ENCODE measurements at regions not wholly inside any gene's neighbourhood (a gene's known extent, or its start where the extent isn't known, plus 50 kb on each side); places are given as distances from the start of the nearest gene placed in this dataset.

DNA sequence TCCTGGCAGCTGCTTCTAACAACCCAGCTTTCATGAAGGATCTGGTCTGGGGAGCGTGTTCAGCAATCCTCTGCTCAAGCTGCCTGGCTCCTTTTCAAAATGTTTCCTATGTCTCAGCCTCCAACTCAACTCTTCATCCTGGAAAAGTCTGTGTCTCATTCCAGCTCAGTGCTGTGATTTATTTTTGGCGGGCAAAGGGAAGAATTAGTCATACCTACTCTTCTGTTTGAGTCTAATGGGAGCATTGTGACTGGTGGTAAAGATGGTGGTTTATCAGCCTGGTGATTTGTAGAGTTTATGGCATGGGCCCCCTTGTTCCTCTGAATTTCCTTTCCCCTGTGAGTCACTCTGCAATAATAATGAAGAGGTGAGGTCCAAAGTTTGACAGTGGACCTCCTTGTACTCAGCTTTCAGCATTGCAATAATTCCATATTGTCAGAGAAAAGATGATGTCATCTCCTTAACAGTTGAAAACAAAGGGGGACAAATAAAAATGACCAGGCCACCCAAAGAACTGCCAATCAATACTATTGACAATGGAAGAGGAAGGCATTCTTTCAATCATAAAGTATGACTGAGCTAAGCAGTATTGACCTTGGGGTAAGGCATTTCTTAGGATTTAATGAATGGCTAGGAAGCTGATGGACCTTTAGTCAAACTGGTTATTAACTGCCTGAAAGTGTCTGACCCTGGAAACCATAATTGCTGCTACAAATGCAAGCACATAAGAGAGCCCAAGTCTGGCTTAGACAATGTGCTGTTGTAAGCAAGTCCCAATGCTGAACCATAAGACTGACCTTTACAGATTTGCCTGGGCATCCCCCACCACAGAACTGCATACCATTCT lies 204.7 kb upstream of the MCTP2 start:
- Histone ChIP-seq H3K27me3 (ENCODE audit: control insufficient read depth, insufficient read depth, low read length) (no peaks in the 10 kb centered on the region), H3K36me3 (ENCODE audit: control insufficient read depth, insufficient read depth, low read length) (no peaks in the 10 kb centered on the region), H3K4me3 (ENCODE audit: low read depth, low read length) (no peak overlapping the region)
- TF ChIP-seq, protein P1, sequence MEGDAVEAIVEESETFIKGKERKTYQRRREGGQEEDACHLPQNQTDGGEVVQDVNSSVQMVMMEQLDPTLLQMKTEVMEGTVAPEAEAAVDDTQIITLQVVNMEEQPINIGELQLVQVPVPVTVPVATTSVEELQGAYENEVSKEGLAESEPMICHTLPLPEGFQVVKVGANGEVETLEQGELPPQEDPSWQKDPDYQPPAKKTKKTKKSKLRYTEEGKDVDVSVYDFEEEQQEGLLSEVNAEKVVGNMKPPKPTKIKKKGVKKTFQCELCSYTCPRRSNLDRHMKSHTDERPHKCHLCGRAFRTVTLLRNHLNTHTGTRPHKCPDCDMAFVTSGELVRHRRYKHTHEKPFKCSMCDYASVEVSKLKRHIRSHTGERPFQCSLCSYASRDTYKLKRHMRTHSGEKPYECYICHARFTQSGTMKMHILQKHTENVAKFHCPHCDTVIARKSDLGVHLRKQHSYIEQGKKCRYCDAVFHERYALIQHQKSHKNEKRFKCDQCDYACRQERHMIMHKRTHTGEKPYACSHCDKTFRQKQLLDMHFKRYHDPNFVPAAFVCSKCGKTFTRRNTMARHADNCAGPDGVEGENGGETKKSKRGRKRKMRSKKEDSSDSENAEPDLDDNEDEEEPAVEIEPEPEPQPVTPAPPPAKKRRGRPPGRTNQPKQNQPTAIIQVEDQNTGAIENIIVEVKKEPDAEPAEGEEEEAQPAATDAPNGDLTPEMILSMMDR (IDR thresholded peaks at IDR 0.05; ENCODE audit: insufficient read depth, low read depth, low read length) = no peak
- POLR2A ChIA-PET = no interaction called here
- DNase-seq (ENCODE audit: low read depth) = no peak
- CTCF ChIA-PET = no interaction called here

GRCh38 chr15:94023531-94023930 lies 207.8 kb upstream of the MCTP2 start:
- DNase-seq (ENCODE audit: low read depth) = no peak
- ChIA-PET POLR2A (no interaction called here), CTCF (no interaction called here)
- H3K27me3 ChIP-seq (ENCODE audit: control insufficient read depth, insufficient read depth, low read length) = no peaks in the 10 kb centered on the region
- TF ChIP-seq, protein P1 (IDR thresholded peaks at IDR 0.05; ENCODE audit: insufficient read depth, low read depth, low read length) = no peak
- H3K36me3 ChIP-seq (ENCODE audit: control insufficient read depth, insufficient read depth, low read length) = no peaks in the 10 kb centered on the region
- no peak overlapping the region for H3K4me3 ChIP-seq (ENCODE audit: low read depth, low read length)

GRCh38 chr15:94021621-94022320 lies 209.6 kb upstream of the MCTP2 start:
- Histone ChIP-seq H3K36me3 (ENCODE audit: control insufficient read depth, insufficient read depth, low read length) (no peaks in the 10 kb centered on the region), H3K27me3 (ENCODE audit: control insufficient read depth, insufficient read depth, low read length) (no peaks in the 10 kb centered on the region), H3K4me3 (ENCODE audit: low read depth, low read length) (no peak overlapping the region)
- ChIA-PET POLR2A (no interaction called here), CTCF (no interaction called here)
- TF ChIP-seq, protein P1 (IDR thresholded peaks at IDR 0.05; ENCODE audit: insufficient read depth, low read depth, low read length) = no peak
- no peak for DNase-seq (ENCODE audit: low read depth)

DNA sequence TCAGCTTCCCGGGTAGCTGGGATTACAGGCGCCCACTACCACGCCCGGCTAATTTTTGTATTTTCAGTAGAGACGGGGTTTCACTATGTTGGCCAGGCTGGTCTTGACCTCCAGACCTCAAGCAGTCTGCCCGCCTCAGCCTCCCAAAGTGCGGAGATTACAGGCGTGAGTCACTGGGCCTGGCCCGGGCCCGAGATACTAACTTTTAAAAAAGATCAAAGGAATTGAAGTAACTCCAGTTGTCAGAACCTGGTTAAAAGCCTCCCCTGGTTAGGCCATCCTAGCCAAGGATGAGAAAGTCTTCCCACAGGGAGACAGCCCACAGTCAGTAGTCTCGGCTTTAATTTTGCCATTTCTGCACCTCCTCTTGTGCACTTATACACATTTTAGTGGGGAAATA lies 212.3 kb upstream of the MCTP2 start:
- Histone ChIP-seq H3K4me3 (ENCODE audit: low read depth, low read length) (no peak overlapping the region), H3K36me3 (ENCODE audit: control insufficient read depth, insufficient read depth, low read length) (no peaks in the 10 kb centered on the region), H3K27me3 (ENCODE audit: control insufficient read depth, insufficient read depth, low read length) (no peaks in the 10 kb centered on the region)
- no peak for DNase-seq (ENCODE audit: low read depth)
- TF ChIP-seq, protein P1 (IDR thresholded peaks at IDR 0.05; ENCODE audit: insufficient read depth, low read depth, low read length) = no peak
- ChIA-PET POLR2A (no interaction called here), CTCF (interaction anchor here (1.2 kb wide), 1 partner anchor 101 kb away, joined by 4 read pairs; no protein-coding TSS in a partner anchor)

DNA sequence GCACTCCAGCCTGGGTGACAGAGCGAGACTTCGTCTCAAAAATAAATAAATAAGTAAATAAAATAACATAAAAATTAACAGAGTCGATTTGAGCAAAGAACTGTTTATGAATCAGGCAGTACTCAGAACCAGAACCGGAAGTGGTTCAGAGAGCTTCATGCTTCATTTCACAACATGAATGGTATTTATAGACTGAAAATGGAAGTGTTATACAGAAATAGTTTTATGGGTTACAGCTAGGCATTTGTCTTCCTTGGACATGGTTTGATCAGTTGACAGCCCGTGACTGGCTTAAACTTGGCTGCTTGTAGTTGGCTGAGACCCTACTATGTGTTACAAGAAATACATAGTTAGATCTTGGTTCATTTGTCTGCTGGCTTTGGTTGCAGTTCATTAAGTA lies 216.0 kb upstream of the MCTP2 start:
- no peak for DNase-seq (ENCODE audit: low read depth)
- Histone ChIP-seq H3K36me3 (ENCODE audit: control insufficient read depth, insufficient read depth, low read length) (no peaks in the 10 kb centered on the region), H3K27me3 (ENCODE audit: control insufficient read depth, insufficient read depth, low read length) (no peaks in the 10 kb centered on the region), H3K4me3 (ENCODE audit: low read depth, low read length) (no peak overlapping the region)
- POLR2A ChIA-PET = no interaction called here
- CTCF ChIA-PET = no interaction called here
- TF ChIP-seq, protein P1 (IDR thresholded peaks at IDR 0.05; ENCODE audit: insufficient read depth, low read depth, low read length) = no peak

Data from BJ (cell line).